Thymus (tissue), 11 donors: ENCODE measurements at regions not wholly inside any gene's neighbourhood (a gene's known extent, or its start where the extent isn't known, plus 50 kb on each side); places are given as distances from the start of the nearest gene placed in this dataset.
A peak's percentile ranks its signal among the peaks of the same experiment; 100 is the strongest.

Experiments used
- DNase-seq, 9 donors: peaks; one replicate each; pipeline ENCODE4 v3.0.0-alpha.2; 2013; ENCODE audit warnings: low spot score in 9 of 9, low read depth in 6 of 9, missing footprints in 1 of 9
- H3K27ac ChIP-seq, 2 donors: one replicate each; pipeline ENCODE4 v1.5.1; 2013; ENCODE audit warnings: control low read depth in 1 of 2, low read depth in 1 of 2, low read length in 1 of 2, mild to moderate bottlenecking in 1 of 2, moderate library complexity in 1 of 2
- H3K27me3 ChIP-seq, 2 donors: one replicate each; pipeline ENCODE4 v1.5.1; 2013; ENCODE audit warnings: low read length in 1 of 2; ENCODE audit not compliant: control insufficient read depth in 2 of 2, insufficient read depth in 1 of 2
- H3K36me3 ChIP-seq, 2 donors: one replicate each; pipeline ENCODE4 v1.5.1; 2013; ENCODE audit warnings: low read length in 1 of 2, mild to moderate bottlenecking in 1 of 2, moderate library complexity in 1 of 2; ENCODE audit not compliant: control insufficient read depth in 2 of 2, insufficient read depth in 2 of 2
- H3K4me1 ChIP-seq, 2 donors: one replicate each; pipeline ENCODE4 v1.5.1; 2013; ENCODE audit warnings: low read length in 2 of 2; ENCODE audit not compliant: control insufficient read depth in 2 of 2, insufficient read depth in 2 of 2
- H3K4me3 ChIP-seq, 2 donors: one replicate each; pipeline ENCODE4 v1.5.1; 2013; ENCODE audit warnings: low read length in 2 of 2, control low read depth in 1 of 2, mild to moderate bottlenecking in 1 of 2
- H3K9me3 ChIP-seq, 2 donors: one replicate each; pipeline ENCODE4 v1.5.1; 2013; ENCODE audit warnings: low read length in 1 of 2, mild to moderate bottlenecking in 1 of 2; ENCODE audit not compliant: control insufficient read depth in 2 of 2, insufficient read depth in 1 of 2
- WGBS: extraction: QIAGEN DNeasy Blood & Tissue Kit; methylation state at CpG from one replicate; pipeline ENCODE4 v1.1.7; 2013; 5-methylcytosine and 5-hydroxymethylcytosine counted together
- donor health status: healthy.

GRCh38 chr18:30342675-30343074, 699.9 kb downstream of the DSC3 start:
- Histone ChIP-seq H3K4me1 (no peaks in the 10 kb centered on the region), H3K27ac (no peak overlapping the region), H3K27me3 (no peaks in the 10 kb centered on the region), H3K9me3 (peaks cover 0 to 5% of the 10 kb centered on the region in 2 donors), H3K4me3 (no peak overlapping the region), H3K36me3 (no peaks in the 10 kb centered on the region)
- WGBS, result 74% methylated on average over 2 of the region's 2 CpGs
- DNase-seq, result no peak

GRCh38 chr18:30334781-30335180, 707.8 kb downstream of the DSC3 start:
- H3K4me3 ChIP-seq, result no peak overlapping the region
- no peaks in the 10 kb centered on the region for H3K4me1 ChIP-seq
- no peak for DNase-seq
- WGBS, result 93% methylated on average over 7 of the region's 7 CpGs
- no peaks in the 10 kb centered on the region for H3K9me3 ChIP-seq
- H3K27ac ChIP-seq, result no peak overlapping the region
- no peaks in the 10 kb centered on the region for H3K36me3 ChIP-seq
- H3K27me3 ChIP-seq, result no peaks in the 10 kb centered on the region

DNA sequence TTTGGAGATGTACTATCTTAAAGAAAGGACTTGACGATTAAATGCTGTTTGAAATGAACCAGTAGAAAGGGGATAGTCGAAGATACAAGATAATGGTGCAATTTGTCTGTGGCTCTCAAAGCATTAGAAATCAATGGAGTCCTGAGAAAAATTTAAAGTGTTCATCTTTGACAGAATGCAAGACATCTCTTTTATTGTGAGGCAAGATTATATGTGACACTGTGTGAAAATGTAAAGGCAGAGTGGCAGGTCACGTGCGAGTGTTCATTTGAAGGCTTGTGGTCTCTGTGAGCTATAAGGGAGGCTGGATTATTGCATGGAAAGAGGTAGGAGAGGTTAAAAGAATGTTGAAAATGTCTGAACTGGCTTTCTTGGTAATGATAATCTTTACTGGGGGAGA, 709.2 kb downstream of the DSC3 start:
- Histone ChIP-seq H3K4me1 (no peaks in the 10 kb centered on the region), H3K9me3 (no peaks in the 10 kb centered on the region), H3K27ac (no peak overlapping the region), H3K36me3 (no peaks in the 10 kb centered on the region), H3K4me3 (no peak overlapping the region), H3K27me3 (no peaks in the 10 kb centered on the region)
- DNase-seq, result no peak
- 94% methylated on average over 4 of the region's 4 CpGs for WGBS

GRCh38 chr18:30328839-30329238, 713.7 kb downstream of the DSC3 start:
- H3K4me1 ChIP-seq, result no peaks in the 10 kb centered on the region
- H3K27me3 ChIP-seq, result no peaks in the 10 kb centered on the region
- DNase-seq, result no peak
- 91% methylated on average over 3 of the region's 3 CpGs for WGBS
- H3K36me3 ChIP-seq, result no peaks in the 10 kb centered on the region
- H3K4me3 ChIP-seq, result no peak overlapping the region
- H3K9me3 ChIP-seq, result no peaks in the 10 kb centered on the region
- H3K27ac ChIP-seq, result no peak overlapping the region

GRCh38 chr18:30302181-30302580, 740.4 kb downstream of the DSC3 start:
- Histone ChIP-seq H3K4me3 (no peak overlapping the region), H3K27me3 (no peaks in the 10 kb centered on the region), H3K9me3 (no peaks in the 10 kb centered on the region), H3K4me1 (no peaks in the 10 kb centered on the region), H3K36me3 (no peaks in the 10 kb centered on the region), H3K27ac (no peak overlapping the region)
- no peak for DNase-seq

DNA sequence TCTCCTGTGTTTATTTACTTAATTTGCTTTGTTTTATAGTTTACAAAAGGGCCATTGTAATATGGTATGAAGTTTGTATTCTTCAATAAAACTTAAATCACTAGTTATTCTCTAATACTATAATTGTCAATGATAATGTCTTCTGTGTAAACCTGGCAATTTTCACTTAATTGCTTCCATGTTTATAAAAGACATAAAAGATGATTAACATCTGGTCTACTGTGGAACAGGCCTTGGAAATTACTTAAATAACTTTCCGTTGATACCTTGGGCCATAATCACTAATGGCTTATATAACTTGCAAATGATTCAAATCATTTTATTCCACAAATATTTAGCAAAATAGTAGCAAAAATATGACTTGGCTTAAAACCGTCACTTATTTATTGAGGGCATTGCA, 743.8 kb downstream of the DSC3 start:
- no peak for DNase-seq
- no peaks in the 10 kb centered on the region for H3K9me3 ChIP-seq
- WGBS, result 95% methylated on average over 2 of the region's 2 CpGs
- H3K27ac ChIP-seq, result no peak overlapping the region
- H3K27me3 ChIP-seq, result no peaks in the 10 kb centered on the region
- no peak overlapping the region for H3K4me3 ChIP-seq
- H3K36me3 ChIP-seq, result no peaks in the 10 kb centered on the region
- H3K4me1 ChIP-seq, result no peaks in the 10 kb centered on the region

DNA sequence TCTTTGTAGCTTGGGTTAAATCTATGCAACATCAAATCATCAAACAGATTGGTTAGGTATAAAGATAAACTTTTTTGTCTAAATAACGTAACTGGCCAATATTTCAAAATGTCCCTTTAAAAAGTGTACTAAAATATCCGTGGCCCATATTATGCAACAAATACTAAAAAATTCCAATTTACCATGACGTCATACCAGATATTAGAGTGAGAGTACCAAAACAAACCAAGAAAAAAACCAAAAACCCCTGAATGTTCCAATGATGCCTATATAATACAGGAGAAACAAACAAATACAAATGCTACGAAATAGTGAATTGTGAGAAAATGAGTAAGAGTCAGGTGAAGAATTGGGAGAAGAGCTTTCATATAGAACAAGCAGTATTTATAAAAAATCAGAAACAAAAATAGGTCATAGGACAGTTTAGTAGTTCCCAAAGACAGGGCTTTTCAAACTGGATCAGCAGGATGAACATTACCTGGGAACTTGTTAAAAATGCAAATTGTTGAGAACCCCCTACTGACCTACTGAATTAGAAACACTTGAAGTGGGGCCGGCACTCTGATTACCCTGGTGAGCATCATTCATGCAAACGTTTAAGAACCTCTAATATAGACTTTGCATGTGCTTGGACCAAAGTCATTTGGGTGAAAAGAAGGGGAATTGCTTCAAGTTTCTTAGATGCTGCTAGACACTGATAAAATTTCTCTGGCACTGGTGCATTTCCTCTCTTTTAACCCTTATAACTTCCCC, 753.7 kb downstream of the DSC3 start:
- Histone ChIP-seq H3K4me1 (no peaks in the 10 kb centered on the region), H3K9me3 (no peaks in the 10 kb centered on the region), H3K4me3 (no peak overlapping the region), H3K36me3 (no peaks in the 10 kb centered on the region), H3K27me3 (no peaks in the 10 kb centered on the region), H3K27ac (no peak overlapping the region)
- no peak for DNase-seq
- 62% methylated on average over 6 of the region's 6 CpGs for WGBS

DNA sequence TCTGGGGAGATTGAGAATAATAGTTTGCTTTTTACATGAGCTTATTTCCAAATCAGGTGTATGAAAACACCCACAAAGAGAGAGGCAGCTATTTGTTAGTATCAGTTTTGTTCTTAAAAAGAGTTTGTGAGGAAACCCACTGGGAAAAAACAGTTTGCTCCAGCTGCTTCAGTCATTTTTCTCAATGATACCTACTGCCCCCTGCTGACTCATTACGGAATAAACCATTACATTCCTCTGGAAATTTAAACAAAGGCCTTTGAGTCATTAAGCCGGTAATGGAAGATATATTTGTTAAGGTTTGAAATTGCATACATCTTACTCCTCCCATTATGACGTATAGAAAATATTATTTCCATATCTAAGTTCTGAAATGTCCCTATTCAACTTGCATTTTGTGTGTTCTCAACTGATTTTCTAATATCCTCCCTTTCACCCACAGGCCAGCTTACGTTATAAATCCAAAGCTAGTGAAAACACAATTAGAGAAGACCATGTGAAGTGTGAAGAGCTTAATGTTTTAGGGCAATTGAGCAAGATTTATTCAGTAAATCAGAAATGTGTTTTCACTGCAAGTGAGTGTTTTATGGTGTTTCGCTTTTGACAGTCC, 761.6 kb downstream of the DSC3 start:
- peak in 3 of 9 donors; percentile 3 to 30 (median 6) for DNase-seq
- Histone ChIP-seq H3K9me3 (no peaks in the 10 kb centered on the region), H3K4me1 (no peaks in the 10 kb centered on the region), H3K27ac (no peak overlapping the region), H3K36me3 (no peaks in the 10 kb centered on the region), H3K4me3 (no peak overlapping the region), H3K27me3 (no peaks in the 10 kb centered on the region)
- 51% methylated on average over 5 of the region's 5 CpGs for WGBS

DNA sequence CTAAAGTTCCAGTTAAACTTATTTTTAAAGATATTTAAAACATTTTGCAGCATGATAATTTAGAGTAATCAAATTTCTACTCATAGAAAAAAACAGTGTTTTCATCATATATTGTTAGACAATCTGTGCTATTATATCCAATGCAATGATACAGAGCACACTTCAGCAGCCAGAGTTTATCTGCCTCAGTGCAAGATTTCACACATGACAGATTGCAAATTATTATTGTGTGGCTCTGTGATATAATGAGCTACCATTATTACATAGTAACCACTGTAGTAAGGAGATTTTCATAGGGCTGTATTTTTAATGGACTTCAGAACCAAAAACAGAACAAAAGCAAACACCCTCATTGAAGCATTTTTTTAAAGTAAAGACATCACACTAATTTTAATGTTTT, 762.4 kb downstream of the DSC3 start:
- H3K27me3 ChIP-seq, result no peaks in the 10 kb centered on the region
- DNase-seq, result no peak
- H3K27ac ChIP-seq, result no peak overlapping the region
- no peaks in the 10 kb centered on the region for H3K9me3 ChIP-seq
- no peaks in the 10 kb centered on the region for H3K4me1 ChIP-seq
- H3K36me3 ChIP-seq, result no peaks in the 10 kb centered on the region
- H3K4me3 ChIP-seq, result no peak overlapping the region
